ENCODE measurements at regions not wholly inside any gene's neighbourhood (a gene's known extent, or its start where the extent isn't known, plus 50 kb on each side); places are given as distances from the start of the nearest gene placed in this dataset.
"Not testable (repeated sequence)": the region's sequence is repeated elsewhere in the genome, so short reads cannot be mapped to it uniquely, and the experiment has no call there.

DNA sequence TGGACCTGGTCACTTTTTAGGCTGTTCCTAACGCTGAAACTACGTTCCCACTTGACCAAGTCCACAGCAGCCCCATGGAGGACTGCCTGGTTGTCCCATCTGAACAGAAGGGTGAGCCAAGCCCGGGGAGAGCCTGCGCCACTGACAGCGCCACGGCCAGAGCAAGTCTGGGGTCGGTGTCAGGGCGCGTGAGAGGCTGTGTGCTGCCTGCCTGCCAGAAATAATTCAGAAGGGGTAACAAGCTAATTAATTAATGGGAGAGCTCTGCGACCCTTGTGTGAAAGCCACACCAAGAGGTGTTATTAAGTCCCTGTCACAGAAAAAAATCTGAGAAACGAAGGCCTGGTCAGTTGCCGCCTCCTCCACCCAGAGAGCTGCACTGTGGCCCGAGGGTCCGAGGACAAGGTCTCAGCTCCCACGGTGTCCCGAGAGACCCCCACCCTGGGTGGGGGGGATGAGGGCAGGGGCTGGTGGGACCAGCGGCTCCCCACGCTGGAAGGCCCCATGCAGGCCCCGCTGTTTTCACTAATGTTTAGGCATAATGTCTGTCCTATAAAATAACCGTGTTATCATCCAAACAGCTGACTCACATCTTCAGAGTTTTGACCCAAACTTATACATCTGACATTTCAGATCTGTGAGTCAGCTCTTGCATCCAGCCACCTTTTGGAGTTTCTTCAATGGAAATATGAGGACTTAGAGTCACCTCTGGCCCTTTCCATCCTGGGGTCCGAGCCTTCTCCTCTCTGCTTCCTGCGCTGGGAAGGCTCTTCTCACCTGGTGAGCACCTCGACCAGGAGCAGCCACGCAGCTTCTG, 58.5 kb downstream of the DLL1 start:
- DNase-seq = no peak

DNA sequence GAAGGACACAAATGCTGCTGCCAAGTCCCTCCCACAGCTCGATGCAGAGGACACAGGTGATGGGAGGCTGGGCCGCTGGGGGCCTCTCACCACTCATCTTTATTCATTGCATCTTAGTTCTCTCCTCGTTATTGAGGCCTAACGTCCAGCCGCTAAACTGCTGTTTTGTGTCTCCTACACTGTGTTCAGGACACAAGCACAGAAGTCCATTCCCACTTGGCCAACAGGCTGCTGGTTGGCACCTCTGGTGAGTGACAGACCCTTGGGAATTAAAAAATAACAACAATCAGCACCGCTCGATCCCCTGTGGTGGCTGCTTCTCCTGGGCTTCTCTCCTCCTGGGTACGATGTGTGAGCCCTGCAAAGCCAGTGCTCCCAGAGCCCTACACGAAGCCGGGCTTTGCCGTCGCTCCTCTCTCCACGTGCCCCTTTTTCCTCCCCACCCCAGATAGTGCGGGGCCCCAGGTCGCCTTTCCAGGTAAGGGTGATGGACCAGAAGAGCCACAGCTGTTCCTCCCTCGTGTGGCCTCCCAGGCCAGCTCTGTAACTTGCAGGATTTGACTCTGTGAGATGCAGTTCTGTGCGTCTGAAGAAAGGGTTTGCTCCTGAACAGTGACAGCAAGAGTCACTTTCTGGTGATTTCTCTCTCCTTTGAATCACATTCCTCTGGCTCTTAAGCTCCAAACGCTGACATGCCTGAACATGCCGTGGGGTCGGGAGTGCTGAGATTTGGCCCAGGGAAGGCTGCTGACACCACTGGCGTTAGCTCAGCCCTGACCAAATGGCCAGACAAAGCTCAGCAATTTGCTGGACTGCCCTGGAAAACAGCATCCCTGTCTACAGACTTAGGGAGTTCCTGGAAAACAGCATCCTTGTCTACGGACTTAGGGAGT, 59.3 kb downstream of the DLL1 start:
- DNase-seq = peak; percentile 42

DNA sequence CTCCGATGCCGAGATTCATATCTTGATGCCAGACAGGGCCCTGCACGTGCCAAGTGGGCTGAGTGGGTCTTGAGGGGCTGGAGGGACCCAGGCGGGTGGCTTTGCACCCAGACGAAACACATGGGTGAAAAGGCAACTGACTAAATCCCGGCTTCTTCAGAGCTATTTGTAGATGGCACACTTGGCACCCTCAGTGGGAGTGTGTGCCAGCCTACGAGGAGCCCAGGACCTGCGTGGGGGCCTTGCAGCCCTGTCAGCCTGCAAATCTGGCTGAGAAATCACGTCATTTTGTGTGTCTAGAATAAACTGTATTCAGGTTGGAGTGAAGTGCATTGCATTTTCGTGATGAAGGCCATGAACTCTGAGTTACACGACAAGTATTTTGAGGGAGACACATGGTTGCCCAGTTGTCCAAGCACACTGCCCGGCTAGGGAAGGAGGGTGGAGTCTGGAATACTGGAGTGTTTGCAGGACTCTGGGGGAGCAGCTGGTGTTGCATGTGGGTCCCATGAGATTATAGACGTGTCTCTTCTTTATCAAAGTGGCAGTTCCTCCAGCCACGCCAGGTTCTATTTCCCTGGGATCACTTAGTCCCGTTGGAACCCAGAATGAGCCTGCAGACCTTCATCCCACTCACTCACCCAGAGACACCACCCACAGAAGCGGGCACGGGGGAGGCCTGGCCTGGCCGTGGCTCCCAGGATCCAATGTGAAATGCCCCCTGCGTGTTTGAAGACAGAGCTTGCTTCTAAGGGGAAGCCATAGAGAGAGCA, 60.2 kb downstream of the DLL1 start:
- peak; percentile 55 for DNase-seq

DNA sequence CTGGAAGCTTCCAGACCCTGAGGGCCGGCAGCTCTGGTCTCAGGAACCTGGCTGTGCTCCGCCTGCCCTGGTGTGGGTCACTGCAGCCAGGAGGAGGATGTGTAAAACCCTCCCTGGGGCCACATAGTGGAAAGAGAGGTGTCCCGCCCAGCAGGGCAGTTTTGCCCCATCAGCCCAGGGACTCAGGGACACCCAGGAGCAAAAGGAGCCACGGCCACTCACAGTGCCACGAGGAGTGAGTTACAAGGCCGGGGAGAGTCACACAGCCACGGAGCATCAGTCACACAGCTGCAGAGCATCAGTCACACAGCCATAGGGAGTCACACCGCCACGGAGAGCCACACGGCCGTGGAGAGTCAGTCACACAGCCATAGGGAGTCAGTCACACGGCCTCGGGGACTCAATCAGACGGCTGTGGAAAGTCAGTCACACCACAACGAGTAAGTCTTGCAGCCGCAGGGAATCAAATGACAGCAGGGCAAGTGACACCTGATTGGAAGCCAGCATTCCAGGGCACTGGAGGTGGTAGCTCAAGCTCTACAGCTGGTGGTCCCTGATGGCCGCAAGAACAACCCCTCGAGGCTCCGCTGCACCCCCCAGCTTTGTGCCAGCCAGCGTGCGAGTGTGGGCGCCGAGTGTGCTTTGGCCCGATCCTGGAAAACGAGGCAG, 60.9 kb downstream of the DLL1 start:
- no peak for DNase-seq

DNA sequence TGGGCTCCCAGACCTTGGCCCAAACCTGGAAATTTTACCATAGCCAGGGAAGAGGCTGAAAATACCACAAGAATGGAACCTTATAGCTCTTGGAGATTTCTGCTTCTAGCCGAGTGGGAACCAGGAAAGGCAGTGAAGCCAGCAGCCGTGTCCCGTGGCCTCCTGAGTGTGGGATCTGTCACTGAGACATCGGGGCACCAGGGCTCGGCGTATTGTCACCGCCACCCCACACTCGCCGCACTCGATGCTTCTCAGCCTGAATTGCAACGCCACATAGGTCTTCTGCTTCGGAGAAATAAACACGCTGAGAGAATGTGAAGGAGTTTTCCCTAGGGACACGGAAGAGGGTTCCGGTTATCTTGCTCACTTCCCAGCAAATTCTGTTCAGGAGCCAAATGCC, 61.5 kb downstream of the DLL1 start:
- DNase-seq = no peak

DNA sequence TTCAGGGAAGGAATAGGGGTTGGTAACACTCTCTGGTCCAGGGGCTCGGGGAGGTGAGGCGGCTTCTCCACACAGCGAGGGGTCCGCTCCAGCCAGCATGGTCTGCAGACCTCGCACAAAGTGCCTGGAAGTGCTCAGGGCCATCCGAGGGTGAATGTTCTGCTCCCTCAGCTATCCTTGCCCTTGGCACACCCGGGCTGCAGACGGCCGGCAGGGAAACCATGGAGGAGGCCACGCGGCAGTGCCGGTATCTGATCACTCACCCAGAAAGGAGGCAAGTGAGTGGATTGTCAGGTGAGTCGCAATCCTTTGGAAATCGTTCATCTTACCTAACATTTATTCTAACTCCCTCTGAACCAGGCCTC, 62.0 kb downstream of the DLL1 start:
- no peak for DNase-seq

DNA sequence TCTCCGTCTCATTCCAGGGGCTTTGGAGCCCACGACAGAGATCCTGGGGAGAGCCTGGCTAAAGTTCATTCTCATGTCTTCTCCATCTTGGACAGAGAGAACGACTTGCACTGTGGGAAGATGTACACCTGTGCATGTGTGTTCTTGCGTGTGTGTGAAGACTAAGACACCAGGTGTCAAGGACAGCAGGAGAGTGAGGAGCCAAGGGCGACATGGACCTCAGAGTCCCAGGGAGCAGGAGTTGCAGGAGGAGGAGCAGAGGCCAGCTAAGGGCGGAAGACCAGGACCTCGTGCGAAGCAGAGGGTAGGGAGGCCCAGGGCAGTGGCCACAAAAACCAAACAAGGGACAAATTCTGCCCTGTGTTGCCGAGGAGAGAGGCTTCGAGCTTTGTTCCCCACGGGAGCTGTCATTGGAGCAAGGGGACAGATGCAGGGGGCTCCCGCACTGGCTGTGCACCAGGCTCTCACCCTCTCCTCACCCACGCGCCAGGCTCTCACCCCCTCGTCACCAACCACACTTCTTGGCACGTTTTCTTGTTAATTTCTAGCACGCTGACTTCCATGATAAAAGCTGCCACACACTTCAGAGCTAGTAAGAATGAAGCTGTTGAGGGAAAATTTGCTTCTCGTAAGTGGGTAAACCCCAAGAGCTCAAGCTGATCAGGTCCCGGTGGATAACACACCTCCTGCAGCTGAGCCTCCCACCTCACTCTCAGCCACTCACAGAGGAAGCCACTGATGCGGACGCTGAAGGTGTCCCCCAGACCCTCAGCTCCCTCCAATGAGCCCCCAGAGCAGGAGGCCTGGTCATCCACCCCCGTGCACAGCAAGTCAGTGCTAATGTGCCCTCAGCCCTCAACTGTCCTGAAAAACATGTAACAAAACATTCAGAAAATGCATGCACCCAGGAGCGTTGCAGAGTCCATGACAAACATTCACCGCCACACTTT, 62.6 kb downstream of the DLL1 start:
- DNase-seq = no peak

DNA sequence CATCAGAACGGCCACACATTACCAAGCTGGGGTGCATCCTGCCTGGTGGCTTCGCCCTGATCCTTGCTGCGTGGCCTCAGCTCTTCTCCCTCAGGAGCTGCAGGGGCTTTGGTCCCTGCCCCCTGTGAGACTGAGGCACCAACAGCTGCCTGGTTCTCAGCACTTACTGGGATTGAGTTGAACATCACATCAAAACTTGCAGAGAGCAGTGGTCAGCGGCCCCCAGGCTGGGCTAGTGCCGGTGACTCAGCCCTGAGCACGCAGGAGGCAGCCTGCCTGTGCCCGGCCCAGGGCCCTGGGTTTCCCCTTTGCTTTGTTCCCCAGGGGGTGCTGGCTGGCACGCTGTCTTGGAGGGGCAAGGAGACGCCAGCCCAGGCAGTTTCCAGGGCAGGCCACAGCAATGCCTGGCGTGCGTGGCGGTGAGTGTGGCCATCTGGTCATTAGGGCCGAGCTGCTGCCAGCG, 63.3 kb downstream of the DLL1 start:
- DNase-seq = no peak

DNA sequence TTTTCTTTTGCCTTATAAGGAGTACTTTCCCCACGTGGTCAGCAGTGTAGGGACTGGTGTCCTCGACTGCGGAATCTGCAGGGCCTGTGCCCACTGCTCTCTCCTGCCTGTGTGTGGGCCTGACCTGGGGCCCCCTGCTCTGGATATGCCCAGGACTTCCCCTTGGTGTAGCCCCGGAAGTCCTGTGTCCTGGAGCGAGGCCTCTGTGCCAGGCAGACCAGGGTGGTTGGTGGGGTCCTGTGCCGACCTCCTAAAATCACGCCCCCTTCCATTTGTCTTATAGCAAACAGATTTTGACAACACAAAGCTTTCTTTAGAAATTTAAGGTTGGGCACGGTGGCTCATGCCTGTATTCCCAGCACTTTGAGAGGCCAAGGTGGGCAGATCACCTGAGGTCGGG, 64.2 kb downstream of the DLL1 start:
- DNase-seq = no peak

DNA sequence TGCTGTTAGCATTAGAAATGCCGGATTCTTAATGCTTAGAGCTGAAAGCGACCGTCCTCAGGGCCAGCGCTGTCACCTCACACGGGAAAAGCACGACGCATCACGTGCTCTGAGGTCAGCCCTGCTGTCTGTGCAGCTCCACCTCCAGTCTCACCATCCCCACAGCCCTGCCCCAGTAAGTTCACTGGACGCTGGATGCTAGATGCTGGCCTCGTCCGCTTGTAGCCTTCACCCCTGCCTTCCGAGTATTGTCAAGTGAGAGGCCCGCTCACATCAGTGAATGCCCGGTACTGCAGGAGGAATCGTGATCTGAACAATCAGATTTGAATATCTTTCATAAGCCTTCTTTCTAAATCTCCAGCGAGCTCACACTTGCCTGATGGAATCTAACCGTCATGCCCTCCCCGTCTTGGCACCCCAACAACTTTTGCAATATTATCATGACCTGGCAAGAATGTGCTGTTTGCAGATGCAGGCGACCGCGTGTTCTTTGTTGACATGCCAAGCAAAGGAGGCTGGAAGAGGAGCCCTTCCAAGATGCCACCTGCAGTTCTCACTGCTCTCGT, 64.9 kb downstream of the DLL1 start:
- no peak for DNase-seq

DNA sequence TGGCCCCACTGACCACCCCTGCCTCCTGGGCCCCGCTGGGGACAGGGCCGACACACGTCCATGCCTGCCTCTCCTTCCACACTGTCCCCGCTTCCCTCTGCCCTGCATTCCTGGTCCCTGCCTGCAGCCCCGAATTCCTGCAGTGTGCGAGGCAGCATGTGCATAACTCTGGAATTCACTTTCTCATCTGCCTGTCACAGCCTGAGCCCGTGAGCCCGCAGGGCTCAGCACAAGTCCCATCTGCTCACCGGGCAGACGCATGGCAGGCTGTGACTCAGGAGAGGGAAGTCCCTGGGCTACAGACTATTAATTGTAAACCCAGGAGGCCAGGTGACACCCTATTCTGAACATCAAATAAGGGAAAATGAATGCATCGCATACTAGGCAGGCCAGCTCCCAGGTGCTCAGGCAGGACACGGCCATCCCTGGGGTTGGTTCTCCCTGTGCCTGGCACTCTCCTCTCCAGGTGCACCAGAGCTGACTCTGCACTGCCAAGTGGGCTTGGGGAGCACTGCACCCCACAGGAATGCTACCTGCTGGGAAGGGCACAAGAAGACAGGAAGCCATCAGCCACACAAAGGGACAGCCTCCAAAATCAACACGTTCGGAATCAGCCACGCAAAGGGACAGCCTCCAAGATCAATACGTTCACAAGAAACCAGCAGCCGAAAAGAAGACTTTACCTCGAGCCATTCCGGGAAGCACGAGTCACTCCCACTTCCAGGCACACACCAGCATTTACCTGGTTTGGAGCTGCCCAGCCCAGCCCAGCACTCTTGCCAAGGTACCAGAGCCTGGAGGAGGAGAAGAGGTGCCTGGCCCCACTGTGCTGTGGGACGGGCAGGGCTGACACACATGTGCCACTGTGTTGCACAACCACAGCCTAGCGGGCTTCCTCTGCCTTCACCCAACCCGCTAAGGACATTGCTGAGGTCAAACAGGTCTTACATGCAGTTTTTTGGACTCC, 65.9 kb downstream of the DLL1 start:
- peak; percentile 83 for DNase-seq

DNA sequence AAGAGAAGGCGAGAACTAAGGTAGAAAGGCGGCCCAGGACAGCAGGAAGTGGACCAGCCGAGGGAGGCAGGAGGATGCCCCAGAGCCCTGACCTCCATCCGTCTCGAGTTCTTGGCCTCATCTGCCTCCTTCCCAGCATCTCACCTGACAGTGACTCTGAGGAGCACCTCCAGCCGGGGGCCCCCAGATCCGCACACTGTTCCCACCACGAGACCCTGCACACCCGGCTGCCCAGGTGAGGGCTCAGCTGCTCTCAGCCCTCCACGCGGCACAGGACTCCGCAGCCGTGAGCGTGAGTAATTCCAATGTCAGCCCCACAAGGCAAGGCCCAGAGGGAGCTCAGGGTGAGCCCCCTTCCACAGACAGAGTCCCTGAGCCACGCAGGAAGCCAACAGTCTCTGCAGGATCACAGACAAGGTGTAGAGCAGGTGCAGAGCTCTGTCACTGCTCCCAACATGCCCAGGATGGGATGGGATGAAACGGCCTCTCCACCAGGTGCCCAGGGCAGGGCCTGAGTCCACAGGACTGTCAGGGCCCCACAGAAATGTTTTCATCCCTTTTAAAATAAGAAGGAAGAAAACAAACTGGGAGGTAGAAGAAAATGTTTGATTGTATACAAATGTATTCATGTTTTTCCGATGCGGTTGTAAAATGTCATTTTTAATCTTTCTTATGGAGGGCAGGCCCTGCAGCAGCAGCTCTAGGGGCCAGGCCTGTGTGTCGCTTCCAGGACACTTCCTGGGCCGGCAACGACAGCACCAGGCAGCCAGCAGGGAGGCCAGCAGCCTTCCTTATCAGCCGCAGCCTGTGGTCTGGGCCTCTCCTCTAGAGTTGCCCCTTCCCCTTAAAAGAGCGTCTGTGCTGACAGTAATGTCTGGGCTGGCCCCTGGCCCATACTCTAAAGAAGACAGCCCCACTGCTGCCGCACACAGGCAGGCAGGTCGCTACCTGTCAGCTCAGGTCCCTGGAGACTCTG, 66.9 kb downstream of the DLL1 start:
- DNase-seq = peak; percentile 13

DNA sequence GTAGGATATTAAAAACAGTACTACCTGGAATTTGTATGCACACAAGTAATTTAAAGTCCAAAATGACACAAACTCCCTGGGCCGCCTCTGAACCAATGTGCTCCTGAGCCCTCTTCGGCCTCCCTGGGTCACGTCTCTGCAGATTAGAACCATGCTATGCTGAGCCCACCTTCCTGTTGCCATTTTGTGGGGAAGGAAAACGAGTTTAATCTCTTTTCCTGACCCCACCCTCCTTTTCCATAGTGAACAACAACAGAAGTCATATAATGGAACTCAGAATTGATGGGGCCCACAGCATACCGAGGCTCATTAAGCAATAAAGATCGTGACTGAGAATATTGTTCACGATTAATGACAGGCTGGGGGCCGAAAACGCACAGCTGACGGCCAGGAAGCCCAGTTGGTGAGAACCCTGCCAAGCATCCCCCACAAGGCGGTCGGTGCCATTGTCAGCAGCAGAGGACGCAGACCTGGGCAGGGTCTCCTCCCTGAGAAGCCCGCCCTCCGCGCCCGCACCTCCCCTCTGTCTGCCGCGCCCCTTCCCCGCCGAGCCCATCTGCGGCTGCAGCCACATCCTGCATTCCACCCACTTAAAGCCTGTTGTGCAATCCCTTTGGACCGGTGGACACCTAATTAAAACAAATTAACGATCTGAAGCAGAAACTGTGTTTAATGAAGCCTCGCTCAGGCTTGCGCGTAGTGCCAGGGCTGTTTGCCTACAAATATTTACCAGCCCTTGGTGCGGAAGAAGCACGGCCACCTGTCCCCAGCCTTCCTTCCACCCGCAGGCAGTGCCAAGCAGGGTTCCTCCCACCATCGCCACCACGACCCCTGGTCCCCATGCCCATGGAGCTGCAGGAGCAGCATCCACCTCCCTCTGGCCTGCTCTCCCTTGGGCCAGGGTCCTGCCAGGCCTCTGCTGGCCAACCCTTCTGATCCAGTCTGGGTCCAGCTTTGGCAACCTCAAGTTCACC, 68.1 kb downstream of the DLL1 start:
- DNase-seq = peak; percentile 79

DNA sequence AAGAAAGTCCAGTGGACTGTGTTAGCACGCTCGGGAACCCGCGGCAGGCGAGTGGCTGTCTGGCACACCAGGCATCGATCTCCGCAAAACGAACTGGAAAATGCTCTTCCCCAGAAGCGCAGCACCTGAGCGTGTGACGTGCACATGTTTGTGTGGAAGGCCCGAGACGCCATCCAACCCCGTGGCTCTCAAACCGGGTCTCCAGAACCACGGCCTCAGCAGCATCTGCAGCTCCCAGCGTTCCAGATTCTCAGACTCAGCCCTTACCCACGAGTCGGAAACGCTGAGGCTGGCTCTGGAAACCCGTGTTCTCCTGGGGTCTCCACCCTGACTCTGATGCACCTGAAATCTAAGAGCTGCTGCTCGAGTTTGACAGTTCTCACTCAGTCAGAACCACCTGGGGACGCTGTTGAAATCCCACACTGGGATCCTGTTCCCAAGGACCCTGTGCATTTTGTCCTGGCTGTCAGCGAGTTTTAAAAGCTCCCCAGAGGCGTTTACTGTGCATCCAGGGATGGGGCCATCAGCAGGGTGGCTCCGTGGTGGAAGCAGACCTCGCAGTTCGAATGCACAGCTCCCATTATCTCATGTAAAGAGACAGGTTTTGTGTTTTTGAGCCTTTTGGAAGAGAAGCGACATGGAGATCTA, 69.0 kb downstream of the DLL1 start:
- DNase-seq = peak; percentile 35

DNA sequence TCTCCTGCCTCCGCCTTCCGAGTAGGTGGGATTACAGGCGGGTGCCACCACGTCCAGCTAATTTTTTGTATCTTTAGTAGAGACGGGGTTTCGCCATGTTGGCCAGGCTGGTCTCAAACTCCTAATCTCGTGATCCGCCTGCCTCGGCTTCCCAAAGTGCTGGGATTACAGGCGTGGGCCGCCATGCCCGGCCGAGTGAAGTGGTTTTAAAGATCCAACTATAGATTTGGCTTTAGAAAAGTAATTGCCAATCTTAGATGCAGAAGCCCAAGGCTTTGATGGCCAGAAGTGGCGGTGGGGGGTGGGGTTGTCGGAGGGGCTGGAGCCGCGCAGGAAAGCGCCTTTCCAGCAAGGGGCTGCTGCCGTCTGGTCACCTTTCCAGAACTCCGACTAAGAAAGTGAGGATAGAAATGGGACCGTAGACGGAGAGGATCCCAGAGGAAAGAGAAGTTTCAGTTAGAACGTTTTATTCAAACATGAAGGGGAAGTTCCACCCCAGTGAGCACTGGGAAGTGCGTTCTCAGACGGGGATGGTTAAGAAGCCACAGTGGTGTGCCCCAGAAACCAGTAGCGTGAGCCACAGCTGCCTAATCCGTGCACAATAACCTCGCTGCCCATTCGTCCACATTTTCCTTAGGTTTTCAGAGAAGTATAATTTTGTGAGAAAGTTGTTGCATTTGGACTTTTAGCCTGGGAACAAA, 69.7 kb downstream of the DLL1 start:
- DNase-seq = peak; percentile 22

DNA sequence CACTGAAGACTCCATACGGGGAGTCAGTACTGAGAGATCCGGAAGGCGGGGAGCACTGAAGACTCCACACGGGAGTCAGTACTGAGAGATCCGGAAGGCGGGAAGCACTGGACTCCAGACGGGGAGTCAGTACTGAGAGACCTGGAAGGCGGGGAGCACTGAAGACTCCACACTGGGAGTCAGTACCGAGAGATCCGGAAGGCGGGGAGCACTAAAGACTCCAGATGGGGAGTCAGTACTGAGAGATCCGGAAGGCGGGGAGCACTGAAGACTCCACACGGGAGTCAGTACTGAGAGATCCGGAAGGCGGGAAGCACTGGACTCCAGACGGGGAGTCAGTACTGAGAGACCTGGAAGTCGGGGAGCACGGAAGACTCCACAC, 77.2 kb downstream of the DLL1 start:
- not testable (repeated sequence) for DNase-seq

Measured in eye (tissue), 1 donor.